GM12865 (cell line): ENCODE measurements at regions not wholly inside any gene's neighbourhood (a gene's known extent, or its start where the extent isn't known, plus 50 kb on each side); places are given as distances from the start of the nearest gene placed in this dataset.

Experiments
- DNase-seq: peaks from one replicate; pipeline ENCODE4 v3.0.0; 2010; ENCODE audit warnings: low read depth
- H3K4me3 ChIP-seq: 2 replicates; pipeline ENCODE4 v1.5.1; 2011; ENCODE audit warnings: mild to moderate bottlenecking, low read depth, low read length, control low read depth
- TF ChIP-seq, protein P1 (sequence below): IDR thresholded peaks from 2 replicates; pipeline ENCODE4 v1.5.1; 2011; ENCODE audit warnings: low read length, control low read depth, low read depth, inconsistent platforms; ENCODE audit not compliant: insufficient read depth; ENCODE audit errors: missing control alignments

DNA sequence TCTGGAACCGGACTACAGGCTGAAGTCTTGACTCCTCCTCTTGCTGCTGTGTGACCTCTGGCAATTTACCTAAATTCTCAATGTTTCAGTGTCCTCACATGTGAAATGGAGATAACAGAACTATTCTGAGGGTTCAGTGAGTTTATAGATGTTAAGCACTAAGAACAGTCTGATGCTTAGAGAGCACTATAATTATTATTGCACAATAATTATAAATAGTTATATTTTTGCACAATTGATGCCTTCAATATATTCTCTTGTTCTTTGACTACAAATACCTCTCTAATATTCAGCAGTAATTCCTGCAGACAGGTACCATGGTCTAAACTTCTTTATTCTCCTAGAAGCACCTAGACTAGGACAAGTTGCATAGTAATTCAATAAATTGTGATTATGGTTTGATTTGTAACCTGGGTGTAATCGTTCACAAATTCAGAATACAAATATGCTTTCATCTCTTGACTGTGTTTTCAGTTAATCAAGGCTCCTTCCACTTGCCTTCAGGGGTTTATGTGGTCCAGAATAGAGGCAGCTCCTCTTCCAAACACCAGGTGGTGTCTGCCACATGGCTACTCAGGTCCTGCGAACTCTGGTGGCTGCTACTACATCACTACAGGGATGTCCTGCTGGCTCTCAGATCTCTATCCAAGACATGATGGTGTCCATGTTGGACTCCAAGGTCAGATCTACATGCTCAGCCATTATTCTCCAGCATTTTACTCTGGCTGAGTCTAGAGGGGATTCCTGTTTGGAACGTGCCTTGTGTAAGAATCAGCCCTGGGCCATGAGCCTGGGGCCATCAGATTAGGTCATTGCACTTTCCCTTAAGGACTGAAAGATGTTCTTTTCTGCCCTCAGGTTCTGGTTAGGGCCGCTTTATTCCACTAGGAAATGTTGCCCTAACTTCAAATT is 103.4 kb downstream of the QRFPR start:
- no peak overlapping the region for H3K4me3 ChIP-seq
- peak; percentile 76 for DNase-seq
- TF ChIP-seq, protein P1, sequence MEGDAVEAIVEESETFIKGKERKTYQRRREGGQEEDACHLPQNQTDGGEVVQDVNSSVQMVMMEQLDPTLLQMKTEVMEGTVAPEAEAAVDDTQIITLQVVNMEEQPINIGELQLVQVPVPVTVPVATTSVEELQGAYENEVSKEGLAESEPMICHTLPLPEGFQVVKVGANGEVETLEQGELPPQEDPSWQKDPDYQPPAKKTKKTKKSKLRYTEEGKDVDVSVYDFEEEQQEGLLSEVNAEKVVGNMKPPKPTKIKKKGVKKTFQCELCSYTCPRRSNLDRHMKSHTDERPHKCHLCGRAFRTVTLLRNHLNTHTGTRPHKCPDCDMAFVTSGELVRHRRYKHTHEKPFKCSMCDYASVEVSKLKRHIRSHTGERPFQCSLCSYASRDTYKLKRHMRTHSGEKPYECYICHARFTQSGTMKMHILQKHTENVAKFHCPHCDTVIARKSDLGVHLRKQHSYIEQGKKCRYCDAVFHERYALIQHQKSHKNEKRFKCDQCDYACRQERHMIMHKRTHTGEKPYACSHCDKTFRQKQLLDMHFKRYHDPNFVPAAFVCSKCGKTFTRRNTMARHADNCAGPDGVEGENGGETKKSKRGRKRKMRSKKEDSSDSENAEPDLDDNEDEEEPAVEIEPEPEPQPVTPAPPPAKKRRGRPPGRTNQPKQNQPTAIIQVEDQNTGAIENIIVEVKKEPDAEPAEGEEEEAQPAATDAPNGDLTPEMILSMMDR = peak; percentile 66

DNA sequence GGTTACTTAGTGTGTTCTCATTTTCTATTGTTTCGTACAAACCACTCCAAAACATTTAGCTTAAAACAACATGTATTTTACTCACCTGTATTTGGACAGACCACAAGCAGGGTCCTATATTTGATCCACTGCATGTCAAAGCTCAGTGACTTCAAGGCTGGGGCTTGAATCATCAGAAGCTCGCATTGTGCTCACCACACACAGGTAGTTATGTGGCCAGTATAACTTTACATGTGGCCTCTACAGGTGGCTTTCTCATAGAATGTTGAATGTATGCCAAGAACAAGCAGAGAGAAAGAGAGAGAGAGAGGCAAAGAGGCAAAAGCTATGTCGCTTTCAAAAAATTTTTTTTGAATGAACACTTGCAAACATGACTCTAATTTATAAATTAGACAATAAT is 107.6 kb downstream of the QRFPR start:
- TF ChIP-seq, protein P1 = no peak
- H3K4me3 ChIP-seq = no peak overlapping the region
- DNase-seq = no peak

DNA sequence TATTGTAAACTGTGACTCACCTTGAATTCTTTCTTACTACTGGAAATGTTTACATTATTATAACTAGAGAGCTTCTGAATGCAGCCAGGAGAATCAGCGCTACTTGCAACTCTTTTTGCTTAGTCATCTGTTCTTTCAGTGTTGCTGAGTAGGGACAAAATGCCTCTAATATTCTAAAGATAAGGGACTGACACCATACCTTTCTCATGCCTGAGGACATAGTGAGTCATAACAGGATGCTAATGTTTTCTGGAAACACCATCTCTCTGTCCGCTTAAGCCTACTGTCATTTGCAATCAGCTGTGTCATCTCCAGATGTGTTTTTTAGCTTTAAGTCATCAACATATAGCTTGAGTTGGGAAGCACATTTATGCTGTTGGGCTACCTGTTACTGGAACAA is 108.3 kb downstream of the QRFPR start:
- TF ChIP-seq, protein P1 = no peak
- H3K4me3 ChIP-seq = no peak overlapping the region
- DNase-seq = peak; percentile 69

DNA sequence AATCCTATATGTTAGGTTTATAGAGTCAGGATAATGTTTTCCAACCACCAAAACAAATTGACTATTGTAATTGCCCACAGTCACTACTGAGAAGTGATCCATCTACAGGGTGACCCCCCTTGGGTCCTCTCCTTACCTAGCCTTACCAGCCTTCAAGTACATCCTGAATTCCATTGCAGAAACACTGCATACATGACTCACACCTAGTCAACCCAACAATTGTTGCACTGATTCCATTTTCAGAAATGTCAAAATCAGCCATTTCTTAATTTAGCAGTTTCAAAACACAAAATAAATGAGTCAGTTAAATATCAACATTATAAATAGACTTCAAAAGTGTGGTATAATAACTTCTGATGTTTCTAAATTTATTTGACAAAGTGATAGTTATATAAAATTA is 106.3 kb upstream of the TNIP3 start:
- no peak overlapping the region for H3K4me3 ChIP-seq
- TF ChIP-seq, protein P1 = no peak
- DNase-seq = no peak

DNA sequence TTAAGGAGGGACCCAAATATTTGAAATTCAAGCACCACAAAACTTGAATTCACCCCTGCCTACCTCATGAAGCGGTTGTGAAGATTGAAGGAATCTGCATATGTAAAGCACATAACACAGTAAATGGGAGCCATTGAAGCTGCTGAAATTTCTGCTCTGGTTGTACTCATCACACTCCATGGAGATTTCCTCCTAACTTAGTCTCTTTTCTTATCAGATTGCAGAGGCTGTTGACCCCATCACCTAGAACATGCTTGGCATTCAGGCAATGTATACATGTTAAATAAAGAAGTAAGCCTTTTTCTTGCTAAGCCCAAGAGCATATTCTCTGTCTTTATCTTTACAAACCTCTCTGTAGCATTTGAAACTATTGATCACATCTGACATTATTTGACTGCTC is 104.9 kb upstream of the TNIP3 start:
- TF ChIP-seq, protein P1 = no peak
- DNase-seq = no peak
- H3K4me3 ChIP-seq = no peak overlapping the region

DNA sequence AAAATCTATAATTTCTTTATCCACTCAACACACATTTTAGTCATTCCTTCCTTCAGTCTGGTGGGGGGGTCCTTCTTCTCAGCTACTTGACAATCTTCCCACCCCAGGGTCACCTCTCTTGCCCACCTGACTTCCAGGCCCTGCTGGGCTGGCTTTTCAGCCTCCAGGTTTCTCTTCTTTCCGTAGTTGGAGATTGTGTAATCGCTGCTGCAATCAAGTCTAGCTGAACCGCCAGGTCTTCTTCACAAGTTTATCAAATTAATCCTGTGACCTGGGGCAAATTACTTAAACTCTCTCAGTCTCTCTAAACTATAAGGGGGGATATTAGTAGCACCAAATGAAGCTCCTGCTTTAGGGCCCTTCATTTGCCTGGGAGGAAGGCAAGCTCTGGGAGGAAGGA is 102.9 kb upstream of the TNIP3 start:
- TF ChIP-seq, protein P1 = no peak
- DNase-seq = no peak
- H3K4me3 ChIP-seq = no peak overlapping the region
